ENCODE measurements at regions not wholly inside any gene's neighbourhood (a gene's known extent, or its start where the extent isn't known, plus 50 kb on each side); places are given as distances from the start of the nearest gene placed in this dataset.

DNA sequence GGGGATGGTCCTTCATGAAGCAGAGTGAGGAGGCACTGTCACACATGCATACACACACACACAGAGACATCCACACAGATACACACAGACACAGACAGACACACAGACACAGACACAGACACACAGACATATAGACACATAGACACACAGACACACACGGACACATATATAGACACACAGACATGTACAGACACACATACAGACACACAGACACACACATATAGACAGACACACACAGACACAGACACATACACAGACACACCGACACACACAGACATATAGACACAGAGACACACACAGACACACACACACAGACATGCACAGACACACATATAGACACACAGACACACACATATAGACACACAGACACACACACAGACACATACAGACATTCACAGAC, 173.9 kb downstream of the URI1 start:
- POLR2A ChIA-PET, result no interaction called here
- Histone ChIP-seq H3K4me1 (ENCODE audit: control insufficient read depth in 1 of 2, insufficient read depth in 2 of 2, low read length in 2 of 2) (no peaks in the 10 kb centered on the region), H3K79me2 (ENCODE audit: insufficient read depth, low read length) (no peaks in the 10 kb centered on the region), H4K20me1 (ENCODE audit: insufficient read depth) (no peaks in the 10 kb centered on the region), H3K9ac (ENCODE audit: low read length) (no peak overlapping the region), H3K27me3 (ENCODE audit: insufficient read depth, low read length) (0 out of 2 replicates have a peak, but pooled peaks cover 2% of the 10 kb centered on the region), H3K9me2 (ENCODE audit: insufficient read depth) (no peaks in the 10 kb centered on the region), H3K27ac (ENCODE audit: low read depth, low read length) (no peak overlapping the region), H3K4me3 (replicated peaks in 1 of 2; ENCODE audit: low read depth in 1 of 2, low read length in 2 of 2) (no peak overlapping the region), H3K36me3 (ENCODE audit: control insufficient read depth in 1 of 2, insufficient read depth in 2 of 2, low read length in 2 of 2) (no peaks in the 10 kb centered on the region), H2AFZ (ENCODE audit: low read depth, low read length, poor library complexity, severe bottlenecking) (no peak overlapping the region), H3K9me3 (ENCODE audit: control insufficient read depth in 1 of 2, insufficient read depth in 1 of 2, low read depth in 1 of 2, low read length in 2 of 2) (no peaks in the 10 kb centered on the region), H3K4me2 (ENCODE audit: low read length) (no peak overlapping the region)
- ATAC-seq, result no peak
- intact Hi-C loops (cut with micrococcal nuclease), result no loop called here
- DNase-seq (ENCODE audit: low read depth, low spot score), result no peak
- CTCF ChIA-PET, result no interaction called here
- BruUV-seq (replicated peaks), result no TSS peak
- TF ChIP-seq SIN3A (IDR thresholded peaks at IDR 0.05; ENCODE audit: low read depth) (no peak), YY1 (IDR thresholded peaks at IDR 0.05; ENCODE audit: extremely low read depth, insufficient replicate concordance, low read depth, low read length) (no peak), SRF (IDR thresholded peaks at IDR 0.05; ENCODE audit: low read depth) (no peak), REST (IDR thresholded peaks at IDR 0.05; ENCODE audit: low read depth) (no peak), CTCF (IDR thresholded peaks at IDR 0.05 in 2 of 3, conservative IDR thresholded peaks at IDR 0.05 in 1 of 3; ENCODE audit: borderline replicate concordance in 1 of 3, insufficient read depth in 1 of 3, low read depth in 2 of 3, low read length in 2 of 3) (no peak), ZNF274 (IDR thresholded peaks at IDR 0.05; ENCODE audit: low read depth, low read length) (no peak), FOSL1 (IDR thresholded peaks at IDR 0.05; ENCODE audit: low read depth) (no peak), JUND (IDR thresholded peaks at IDR 0.05) (no peak), TCF7L2 (IDR thresholded peaks at IDR 0.05; ENCODE audit: borderline replicate concordance, extremely low read depth, insufficient read depth, insufficient read length) (no peak), ZBTB33 (IDR thresholded peaks at IDR 0.05; ENCODE audit: extremely low read depth, insufficient replicate concordance, low read length) (no peak), RAD21 (IDR thresholded peaks at IDR 0.05; ENCODE audit: low read depth) (no peak), POLR2AphosphoS5 (IDR thresholded peaks at IDR 0.05; ENCODE audit: low read depth, low read length) (no peak), ELF1 (IDR thresholded peaks at IDR 0.05; ENCODE audit: borderline replicate concordance, low read depth) (no peak), ZFX (IDR thresholded peaks at IDR 0.05) (no peak), SP1 (IDR thresholded peaks at IDR 0.05; ENCODE audit: low read depth) (no peak), POLR2A (IDR thresholded peaks at IDR 0.05; ENCODE audit: borderline replicate concordance, extremely low read depth, insufficient read depth, insufficient read length) (no peak), CBX3 (IDR thresholded peaks at IDR 0.05; ENCODE audit: low read depth) (no peak)
- TF ChIP-seq, protein P1, sequence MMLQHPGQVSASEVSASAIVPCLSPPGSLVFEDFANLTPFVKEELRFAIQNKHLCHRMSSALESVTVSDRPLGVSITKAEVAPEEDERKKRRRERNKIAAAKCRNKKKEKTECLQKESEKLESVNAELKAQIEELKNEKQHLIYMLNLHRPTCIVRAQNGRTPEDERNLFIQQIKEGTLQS (IDR thresholded peaks at IDR 0.05), result no peak
- RAD21 ChIA-PET (ENCODE audit: low non-redundant PET in 1 of 2, low total read pairs in 2 of 2, uncharacterized antibody in 2 of 2, unreplicated experiment in 2 of 2), result no interaction called here
